ENCODE measurements at regions not wholly inside any gene's neighbourhood (a gene's known extent, or its start where the extent isn't known, plus 50 kb on each side); places are given as distances from the start of the nearest gene placed in this dataset.
"Not testable (repeated sequence)": the region's sequence is repeated elsewhere in the genome, so short reads cannot be mapped to it uniquely, and the experiment has no call there.

DNA sequence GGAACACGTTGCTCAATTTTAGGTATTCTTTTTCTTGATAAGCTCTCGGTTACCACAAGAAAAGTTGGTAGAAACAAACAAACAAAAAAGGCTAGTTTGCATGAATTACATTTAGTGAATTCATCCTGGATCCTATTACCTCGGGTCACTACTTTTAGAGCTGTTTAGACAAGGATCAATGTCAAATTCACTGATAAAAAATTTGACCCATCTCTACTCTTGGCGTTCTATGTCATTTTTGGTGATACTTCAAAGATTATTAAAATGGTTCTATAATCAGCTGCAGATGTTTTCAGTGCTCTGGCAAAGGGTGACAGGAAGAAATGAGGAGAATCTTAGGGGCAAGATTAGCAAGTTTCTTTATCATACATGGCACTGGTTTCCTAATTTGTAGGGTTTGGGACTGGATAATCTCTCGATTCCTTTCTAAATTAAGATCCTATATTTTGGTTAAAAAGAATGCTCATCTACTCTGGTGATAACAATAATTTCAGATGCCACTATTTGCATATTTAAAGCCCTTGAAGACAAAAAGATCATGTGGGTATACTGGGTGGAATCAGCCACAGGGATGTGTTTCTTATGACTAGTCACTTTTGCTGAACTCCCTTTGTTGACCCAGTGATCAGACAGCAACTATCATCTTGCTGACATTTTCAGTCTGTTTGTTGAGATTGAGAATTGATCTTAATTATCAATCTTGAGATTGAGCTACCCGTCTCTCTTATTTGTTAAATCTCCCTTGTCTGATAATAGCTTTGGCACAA, 442.9 kb downstream of the AASDHPPT start:
- no peak for DNase-seq

GRCh38 chr11:106520920-106521319, 443.5 kb downstream of the AASDHPPT start:
- DNase-seq = no peak

GRCh38 chr11:106523171-106523570, 445.7 kb downstream of the AASDHPPT start:
- no peak for DNase-seq

DNA sequence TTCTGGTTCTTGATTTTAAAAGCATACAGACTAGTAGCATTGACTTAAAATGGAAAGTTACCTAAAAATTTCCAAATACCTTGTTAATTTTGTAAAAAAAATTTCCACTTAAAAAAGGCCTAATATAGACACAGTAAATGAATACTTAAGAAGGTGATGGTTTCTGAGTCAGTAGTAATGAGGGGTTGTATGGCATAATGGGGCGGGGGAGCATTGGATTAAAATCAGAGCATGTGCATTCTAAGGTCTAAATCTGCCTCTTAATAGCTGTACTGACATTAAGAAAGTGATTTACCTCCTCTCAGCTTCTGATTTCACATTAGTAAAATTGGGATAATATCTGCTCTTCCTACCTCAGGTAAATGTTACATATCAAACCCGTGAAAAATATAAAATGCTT, 446.5 kb downstream of the AASDHPPT start:
- DNase-seq = no peak

DNA sequence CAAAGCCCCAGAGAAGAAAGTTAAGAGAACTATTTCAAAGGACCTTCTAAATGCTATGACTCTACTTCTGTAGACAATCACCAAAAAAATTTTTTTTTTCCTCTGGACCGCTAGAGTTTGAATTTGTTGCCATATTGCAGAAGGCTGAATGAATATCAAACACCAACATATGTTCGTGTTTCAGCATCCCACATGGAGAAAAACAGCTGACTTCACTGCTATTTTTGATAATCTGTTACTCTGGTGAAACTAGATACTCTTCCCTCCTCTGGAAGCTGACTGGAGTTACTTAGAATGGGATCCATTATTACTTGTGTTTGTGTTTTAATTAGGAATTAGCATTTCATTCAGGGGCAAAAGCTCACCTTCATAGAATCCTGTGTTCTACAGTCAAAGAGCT, 447.0 kb downstream of the AASDHPPT start:
- no peak for DNase-seq

- DNase-seq = not testable (repeated sequence)
Measured at GRCh38 chr11:106531648-106532047, 454.2 kb downstream of the AASDHPPT start.

- DNase-seq = no peak
Measured at GRCh38 chr11:106533046-106533445, 455.6 kb downstream of the AASDHPPT start.

DNA sequence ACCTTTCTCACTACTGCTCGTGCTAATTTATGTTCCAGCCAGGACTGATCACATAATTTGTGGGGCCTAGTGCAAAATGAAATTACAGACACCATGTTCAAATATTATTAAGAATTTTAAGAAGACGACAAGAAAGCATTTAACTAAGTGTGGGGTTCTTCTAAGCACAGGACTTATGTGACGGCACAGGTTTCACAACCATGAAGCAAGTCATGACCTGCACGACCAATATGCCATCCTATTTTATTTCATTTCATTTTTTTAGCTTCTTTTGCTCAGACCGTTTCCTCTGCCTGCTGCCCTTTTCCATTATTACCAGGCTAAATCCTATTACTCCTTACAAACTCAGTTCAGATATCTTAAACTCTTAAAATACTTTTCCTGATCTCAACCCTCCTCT, 462.5 kb downstream of the AASDHPPT start:
- DNase-seq = no peak

DNA sequence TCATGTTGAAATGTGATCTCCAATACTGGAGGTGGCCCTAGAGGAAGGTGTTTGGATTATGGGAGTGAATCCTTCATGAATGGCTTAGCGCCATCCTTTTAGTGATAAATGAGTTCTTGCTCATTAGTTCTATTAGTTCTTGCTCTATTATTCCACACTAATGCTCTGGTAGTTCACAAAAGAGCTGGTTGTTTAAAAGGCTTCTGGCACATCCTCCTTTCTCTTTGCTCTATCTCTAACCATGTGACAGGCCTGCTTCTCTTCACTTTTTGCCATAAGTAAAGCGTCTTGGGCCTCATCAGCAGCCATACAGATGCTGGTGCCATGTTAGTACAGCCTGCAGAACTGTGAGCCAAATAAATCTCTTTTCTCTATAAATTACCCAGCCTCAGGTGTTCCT, 469.9 kb downstream of the GUCY1A2 start:
- no peak for DNase-seq

DNA sequence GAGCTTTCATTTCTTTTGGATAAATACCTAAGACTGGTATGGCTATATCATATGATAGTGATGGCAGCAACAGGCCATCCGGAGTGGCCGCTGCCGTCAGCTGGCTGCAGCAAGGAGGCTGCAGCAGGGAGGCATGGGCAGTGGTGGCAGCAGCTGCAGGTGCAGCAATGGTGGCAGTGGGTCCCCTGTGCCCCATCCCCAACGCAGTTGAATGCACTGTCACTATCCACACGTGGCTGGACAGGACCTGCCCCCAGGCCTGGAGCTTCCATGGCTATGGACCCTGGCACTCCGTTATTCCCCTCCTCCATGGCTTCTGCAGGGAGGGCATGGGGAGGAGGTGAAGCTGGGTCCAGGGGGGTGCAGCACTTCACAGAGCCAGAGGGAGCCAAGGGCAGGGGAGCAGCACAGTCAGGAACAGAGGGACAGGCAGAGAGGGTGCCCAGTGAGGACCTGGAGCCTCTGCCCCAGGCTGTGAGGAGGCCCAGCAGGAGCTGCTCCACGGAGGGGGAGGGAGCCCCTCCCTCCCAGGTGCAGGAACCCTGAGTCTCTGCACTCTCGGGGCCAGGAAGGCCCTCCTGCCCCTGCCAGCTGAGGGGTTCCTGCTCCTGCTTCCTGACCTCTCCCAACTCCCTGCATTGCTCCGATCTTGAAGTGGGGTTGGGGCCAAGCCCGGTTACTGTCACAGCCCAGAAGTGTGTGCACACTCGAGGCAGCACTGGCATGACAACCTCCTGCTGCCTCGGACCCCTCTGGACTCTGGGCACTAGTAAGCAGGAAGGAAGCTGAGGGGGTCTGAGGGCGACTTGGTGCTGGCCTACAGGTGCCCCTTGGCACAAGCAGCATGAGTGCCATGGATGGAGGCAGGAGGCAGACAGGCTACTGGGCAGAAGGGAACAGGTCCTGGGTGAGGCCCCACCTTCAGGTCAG, 466.3 kb downstream of the GUCY1A2 start:
- no peak for DNase-seq

DNA sequence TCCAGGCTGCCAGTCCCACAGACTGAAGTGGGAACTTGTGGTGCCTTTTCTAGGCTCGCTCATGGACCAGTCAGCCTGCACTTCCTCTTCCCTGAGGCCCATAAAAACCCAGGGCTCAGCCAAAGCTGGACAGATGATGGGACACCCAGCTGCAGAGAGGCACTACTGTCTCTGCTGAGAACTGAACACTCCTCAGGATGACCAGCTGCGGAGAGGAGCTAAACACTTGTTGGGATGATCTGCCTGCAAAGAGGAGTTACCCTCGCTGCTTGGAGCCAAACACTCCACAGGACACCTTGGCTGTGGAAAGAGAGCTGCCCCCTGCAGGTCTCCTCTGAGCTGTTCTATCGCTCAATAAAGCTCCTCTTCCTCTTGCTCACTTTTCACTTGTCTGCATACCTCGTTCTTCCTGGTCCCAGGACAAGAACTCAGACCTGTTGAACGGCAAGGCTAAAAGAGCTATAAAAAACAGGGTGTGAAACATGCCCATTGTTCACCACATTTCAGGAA, 465.5 kb downstream of the GUCY1A2 start:
- DNase-seq = no peak

DNA sequence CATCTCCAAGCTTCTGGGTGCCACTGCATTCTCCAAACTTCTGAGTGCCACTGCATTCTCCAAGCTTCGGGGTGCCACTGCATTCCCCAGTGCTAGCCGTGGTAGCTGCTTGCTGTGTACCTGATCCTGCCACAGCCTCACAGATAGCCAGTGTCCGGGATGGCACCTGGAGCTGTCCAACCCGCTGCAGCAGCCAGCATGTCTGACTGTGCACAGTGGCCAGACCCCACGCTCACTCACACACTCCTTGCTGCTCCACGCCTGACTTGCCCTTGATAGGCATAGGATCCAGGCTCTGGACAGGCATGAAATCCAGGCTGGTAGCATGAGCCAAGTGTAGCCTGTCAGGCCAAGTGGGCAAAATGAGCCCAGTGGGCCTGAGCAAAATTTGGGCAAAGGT, 465.0 kb downstream of the GUCY1A2 start:
- DNase-seq = no peak

DNA sequence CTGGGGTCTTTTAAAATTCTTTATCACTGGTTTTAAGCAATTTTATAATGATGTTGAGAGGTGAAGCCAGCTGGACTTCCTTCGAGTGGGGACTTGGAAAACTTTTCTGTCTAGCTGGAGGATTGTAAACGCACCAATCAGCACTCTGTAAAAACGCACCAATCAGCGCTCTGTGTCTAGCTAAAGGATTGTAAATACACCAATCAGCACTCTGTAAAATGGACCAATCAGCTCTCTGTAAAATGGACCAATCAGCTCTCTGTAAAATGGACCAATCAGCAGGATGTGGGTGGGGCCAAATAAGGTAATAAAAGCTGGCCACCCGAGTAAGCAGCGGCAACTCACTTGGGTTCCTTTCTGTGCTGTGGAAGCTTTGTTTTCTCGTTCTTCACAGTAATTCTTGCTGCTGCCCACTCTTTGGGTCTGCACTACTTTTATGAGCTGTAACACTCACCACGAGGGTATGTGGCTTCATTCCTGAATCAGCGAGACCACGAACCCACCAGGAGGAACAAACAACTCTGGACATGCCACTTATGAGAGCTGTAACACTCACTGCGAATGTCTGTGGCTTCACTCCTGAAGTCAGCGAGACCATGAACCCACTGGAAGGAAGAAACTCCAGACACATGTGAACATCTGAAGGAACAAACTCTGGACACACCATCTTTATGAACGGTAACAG, 462.6 kb downstream of the GUCY1A2 start:
- not testable (repeated sequence) for DNase-seq

GRCh38 chr11:106565326-106565725, 452.9 kb downstream of the GUCY1A2 start:
- no peak for DNase-seq

DNA sequence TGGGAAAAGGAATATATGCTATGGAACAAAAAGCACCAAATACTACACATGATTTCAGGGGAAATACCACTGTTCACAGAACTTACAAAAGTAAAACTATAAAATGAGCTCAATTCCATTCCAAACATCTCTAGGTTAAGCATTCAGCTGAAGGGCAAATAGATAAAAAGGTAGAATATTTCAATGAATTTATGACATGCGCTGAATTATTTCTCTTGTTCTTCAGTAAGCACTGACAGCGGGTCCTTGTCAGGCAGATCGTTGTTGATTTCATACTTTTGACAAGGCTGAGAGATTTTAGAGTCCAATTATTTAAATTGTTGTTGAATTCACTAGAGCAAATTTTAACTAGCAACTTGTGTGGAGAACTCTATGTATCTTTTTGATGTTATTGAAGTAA, 449.6 kb downstream of the GUCY1A2 start:
- DNase-seq = no peak

GRCh38 chr11:106577384-106577783, 440.9 kb downstream of the GUCY1A2 start:
- not testable (repeated sequence) for DNase-seq

- DNase-seq = no peak
Measured at GRCh38 chr11:106581399-106581798, 436.9 kb downstream of the GUCY1A2 start.

DNA sequence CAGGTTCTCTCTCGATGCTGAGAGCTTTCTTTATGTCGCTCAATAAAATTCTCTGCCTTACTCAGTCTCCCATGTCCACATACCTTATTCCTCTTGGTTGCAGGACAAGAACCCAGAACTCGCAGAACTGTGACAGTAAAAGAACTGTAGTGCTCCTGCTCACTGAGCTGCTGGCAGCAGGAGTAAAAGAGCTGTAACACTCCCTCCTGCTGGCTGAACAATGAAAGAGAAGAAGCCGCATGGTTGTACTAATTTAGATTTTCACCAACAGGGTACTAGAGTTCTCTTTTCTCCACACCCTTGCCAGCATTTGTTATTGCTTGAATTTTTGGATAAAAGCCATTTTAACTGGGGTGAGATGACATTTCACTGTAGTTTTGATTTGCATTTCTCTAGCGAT, 433.2 kb downstream of the GUCY1A2 start:
- DNase-seq = no peak

- DNase-seq = no peak
Measured at GRCh38 chr11:106594751-106595351, 423.4 kb downstream of the GUCY1A2 start.

- no peak for DNase-seq
Measured at GRCh38 chr11:106601684-106602297, 416.5 kb downstream of the GUCY1A2 start.

DNA sequence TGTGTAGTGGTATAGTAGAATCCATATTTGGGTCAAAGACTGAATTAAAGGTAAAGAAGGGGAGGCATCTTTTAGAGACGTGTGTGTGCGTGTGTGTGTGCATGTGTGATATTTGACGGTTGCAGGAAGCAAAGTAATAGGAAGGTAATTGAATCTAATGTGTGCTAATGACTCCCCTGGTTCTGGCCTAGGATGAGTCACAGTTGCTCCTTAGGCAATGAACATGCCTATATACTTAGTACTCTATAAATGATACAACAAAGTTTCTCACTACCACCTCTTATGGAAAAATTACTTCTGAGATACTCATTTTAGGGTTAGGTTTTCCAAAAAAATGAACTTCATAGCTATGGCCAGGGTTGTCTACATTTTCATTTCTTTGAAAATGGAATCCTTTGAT, 409.6 kb downstream of the GUCY1A2 start:
- DNase-seq = no peak

DNA sequence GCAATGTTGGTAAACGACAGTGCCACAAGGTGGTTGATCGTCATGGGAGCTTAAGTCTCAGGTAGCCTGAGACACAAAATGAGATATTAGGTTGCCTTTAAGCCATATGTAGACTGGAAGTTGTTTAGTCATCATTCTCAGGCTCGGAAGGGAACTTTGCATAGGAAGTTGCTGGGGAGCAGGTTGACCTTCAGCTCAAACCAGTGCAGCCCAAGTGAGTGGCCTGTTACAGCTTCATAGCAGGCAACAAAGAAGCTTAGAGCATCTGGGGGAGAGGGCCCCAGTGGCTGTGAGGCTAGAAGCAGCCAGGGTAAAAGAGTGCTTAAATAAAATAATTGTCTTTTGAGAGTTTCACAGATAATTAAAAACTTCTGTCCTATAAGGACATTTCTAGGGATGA, 404.0 kb downstream of the GUCY1A2 start:
- DNase-seq = no peak
